GM12878 (cell line): ENCODE measurements at regions not wholly inside any gene's neighbourhood (a gene's known extent, or its start where the extent isn't known, plus 50 kb on each side); places are given as distances from the start of the nearest gene placed in this dataset.
"Not testable (repeated sequence)": the region's sequence is repeated elsewhere in the genome, so short reads cannot be mapped to it uniquely, and the experiment has no call there.

Source experiments
- ATAC-seq: fragments of 200-7000 bp; cut with Tn5 transposase; 3 replicates; pipeline ENCODE4 v1.9.1; 2020; ENCODE audit warnings: mild to moderate bottlenecking, moderate library complexity
- BruUV-seq: library from RNA; stranded (reverse); fragments of 400-500 nt; replicated peaks from 2 replicates; lab custom pipeline; 2021; lab: Mats Ljungman, UMichigan
- CTCF ChIA-PET: fragments of 300-600 bp; sonication (Branson Sonifier 250); formaldehyde crosslinking; extraction: SDS; loops from one replicate; lab custom pipeline; 2021; ENCODE audit warnings: inconsistent platforms; lab: Yijun Ruan, JAX
- POLR2A ChIA-PET: fragments of 350-600 bp; formaldehyde crosslinking; extraction: SDS; loops from one replicate; lab custom pipeline; 2021; ENCODE audit warnings: inconsistent platforms; lab: Charles Lee
- RAD21 ChIA-PET: fragments of 300-600 bp; sonication (Branson Sonifier 250); formaldehyde crosslinking; loops from one replicate; lab custom pipeline; 2023; ENCODE audit warnings: antibody characterized with exemption; ENCODE audit not compliant: unreplicated experiment; lab: Charles Lee
- SMC1A ChIA-PET: fragments of 300-600 bp; sonication (Branson Sonifier 250); formaldehyde crosslinking; loops from one replicate; lab custom pipeline; 2023; ENCODE audit not compliant: unreplicated experiment, uncharacterized antibody; lab: Charles Lee
- DNase-seq: peaks from one replicate; pipeline ENCODE4 v3.0.0-alpha.2; 2011; ENCODE audit warnings: low read depth, low spot score
- FAIRE-seq: peaks from 3 replicates; lab custom pipeline; 2011; peaks lifted over from hg19 to GRCh38; lab: Jason Lieb, UNC
- H2AFZ ChIP-seq: 2 replicates; pipeline ENCODE4 v1.6.0; 2011; ENCODE audit warnings: low read depth, low read length, control low read depth; ENCODE audit not compliant: control insufficient read depth
- H3K27ac ChIP-seq: 2 replicates; pipeline ENCODE4 v1.5.1; 2011; ENCODE audit warnings: control low read depth; ENCODE audit not compliant: control insufficient read depth, insufficient read depth
- H3K27me3 ChIP-seq, 2 experiments: replicated peaks in 1 of 2; 2 replicates each; pipeline versions ENCODE4 v1.6.0 to v1.6.1; 2011; ENCODE audit warnings: low read length in 1 of 2; ENCODE audit not compliant: control insufficient read depth in 2 of 2, insufficient read depth in 2 of 2
- H3K36me3 ChIP-seq, 2 experiments: 2 replicates each; pipeline ENCODE4 v1.5.1; 2011; ENCODE audit warnings: low read length in 1 of 2; ENCODE audit not compliant: control insufficient read depth in 2 of 2, insufficient read depth in 2 of 2
- H3K4me1 ChIP-seq: 2 replicates; pipeline ENCODE4 v1.6.1; 2011; ENCODE audit warnings: mild to moderate bottlenecking, low read length, moderate library complexity, mixed read lengths; ENCODE audit not compliant: control insufficient read depth, insufficient read depth
- H3K4me2 ChIP-seq: 2 replicates; pipeline ENCODE4 v1.6.0; 2011; ENCODE audit warnings: control low read depth; ENCODE audit not compliant: control insufficient read depth, insufficient read depth
- H3K4me3 ChIP-seq: fragments of 200-600 bp; sonication (generic); 2 replicates; pipeline ENCODE4 v1.5.1; 2016
- H3K79me2 ChIP-seq: 2 replicates; pipeline ENCODE4 v1.6.0; 2011; ENCODE audit warnings: low read length; ENCODE audit not compliant: control insufficient read depth, insufficient read depth
- H3K9ac ChIP-seq: 2 replicates; pipeline ENCODE4 v1.8.0; 2011; ENCODE audit warnings: low read length, control low read depth, mixed read lengths; ENCODE audit not compliant: control insufficient read depth, insufficient read depth
- H3K9me3 ChIP-seq: replicated peaks from 3 replicates; pipeline ENCODE4 v1.5.1; 2011; ENCODE audit warnings: mild to moderate bottlenecking, low read length; ENCODE audit not compliant: control insufficient read depth, insufficient read depth
- H4K20me1 ChIP-seq: 2 replicates; pipeline ENCODE4 v1.6.0; 2011; ENCODE audit not compliant: control insufficient read depth, insufficient read depth
- BCLAF1 ChIP-seq: fragments of 450-650 bp; IDR thresholded peaks from 2 replicates; pipeline ENCODE4 v1.6.1; 2017; ENCODE audit warnings: antibody characterized with exemption, mild to moderate bottlenecking, moderate library complexity
- CREM ChIP-seq: IDR thresholded peaks from 2 replicates; pipeline ENCODE4 v1.6.1; 2014; ENCODE audit warnings: antibody characterized with exemption, low read depth
- EED ChIP-seq: sonication (generic); IDR thresholded peaks from 2 replicates; pipeline ENCODE4 v1.6.1; 2016; ENCODE audit warnings: antibody characterized with exemption, low read depth
- ELK1 ChIP-seq: IDR thresholded peaks from 2 replicates; pipeline ENCODE4 v1.6.1; 2012; ENCODE audit warnings: low read depth, low read length, improper control_type of control experiment
- HSF1 ChIP-seq: fragments of 150-350 bp; IDR thresholded peaks from 2 replicates; pipeline ENCODE4 v1.6.1; 2014; ENCODE audit warnings: mild to moderate bottlenecking, low read depth, low read length
- IRF4 ChIP-seq: IDR thresholded peaks from 2 replicates; pipeline ENCODE4 v1.6.1; 2011; ENCODE audit warnings: low read depth, low read length
- KLF5 ChIP-seq: fragments of 450-650 bp; IDR thresholded peaks from 2 replicates; pipeline ENCODE4 v1.6.1; 2014; ENCODE audit warnings: mild to moderate bottlenecking; ENCODE audit not compliant: partially characterized antibody
- NFIC ChIP-seq: IDR thresholded peaks from 2 replicates; pipeline ENCODE4 v1.6.1; 2012; ENCODE audit warnings: low read depth, mild to moderate bottlenecking, inconsistent platforms, low read length, moderate library complexity
- RFX5 ChIP-seq: IDR thresholded peaks from 2 replicates; pipeline ENCODE4 v1.6.1; 2011; ENCODE audit warnings: low read depth, low read length, improper control_type of control experiment
- STAT1 ChIP-seq: fragments of 450-650 bp; conservative IDR thresholded peaks from 2 replicates; pipeline ENCODE4 v1.6.1; 2014; ENCODE audit warnings: antibody characterized with exemption, mild to moderate bottlenecking
- ZNF274 ChIP-seq: IDR thresholded peaks from one replicate; pipeline ENCODE4 v1.8.0; 2011; ENCODE audit not compliant: insufficient read length, insufficient read depth
- ZNF384 ChIP-seq: IDR thresholded peaks from 2 replicates; pipeline ENCODE4 v1.6.1; 2012; ENCODE audit warnings: low read depth, mild to moderate bottlenecking, low read length, improper control_type of control experiment, borderline replicate concordance
- WGBS: methylation state at CpG from one replicate; pipeline ENCODE4 v1.1.6; 2016; ENCODE audit warnings: low lambda C conversion rate; ENCODE audit not compliant: insufficient replicate concordance, insufficient coverage; ENCODE audit errors: missing lambda C conversion rate; 5-methylcytosine and 5-hydroxymethylcytosine counted together
- in situ Hi-C: fragments of 300-500 bp; cut with MboI; formaldehyde crosslinking; loops from 9 replicates; pipeline ENCODE4 v1.14.3; 2018; ENCODE audit warnings: mixed read lengths
- intact Hi-C: fragments of 100-400 bp; cut with micrococcal nuclease; formaldehyde crosslinking; loops from one replicate; pipeline ENCODE4 v1.14.2; 2022; ENCODE audit not compliant: unreplicated experiment

- ChIA-PET RAD21 (interaction anchor here (1.0 kb wide), 1 partner anchor 56 kb away, joined by 3 read pairs; no protein-coding TSS in a partner anchor), POLR2A (interaction anchor here (1.5 kb wide), 1 partner anchor 45 kb away, joined by 3 read pairs; no protein-coding TSS in a partner anchor), SMC1A (interaction anchor here (1.4 to 2.6 kb wide), 3 partner anchors 9 to 16 kb away, joined by 7 to 9 read pairs (median 8); no protein-coding TSS in a partner anchor), CTCF (interaction anchor here (0.7 to 2.2 kb wide), 4 partner anchors 10 to 33 kb away, joined by 3 to 7 read pairs (median 4); no protein-coding TSS in a partner anchor)
- H3K36me3 ChIP-seq, DNase-seq, H3K79me2 ChIP-seq, H3K27me3 ChIP-seq, intact Hi-C loops, FAIRE-seq, H3K9ac ChIP-seq, H4K20me1 ChIP-seq, H3K4me3 ChIP-seq, H3K9me3 ChIP-seq, BruUV-seq, in situ Hi-C loops, ATAC-seq, H3K4me2 ChIP-seq: not testable (repeated sequence)
- H3K27ac ChIP-seq = peak overlapping the region; percentile 81; the same call in 1 of the 2 replicates
- peak overlapping the region; percentile 83 for H2AFZ ChIP-seq
- WGBS = 67% methylated on average over 3 of the region's 3 CpGs
- H3K4me1 ChIP-seq = peaks cover 31% of the 10 kb centered on the region
Measured at GRCh38 chr12:58426437-58426836, 485.1 kb downstream of the ATP23 start.

GRCh38 chr12:58433959-58434358 lies 486.3 kb downstream of the LRIG3 start:
- ATAC-seq = no peak
- POLR2A ChIA-PET = no interaction called here
- BruUV-seq = no TSS peak
- SMC1A ChIA-PET = interaction anchor here (2.6 kb wide), 1 partner anchor 9 kb away, joined by 8 read pairs; no protein-coding TSS in a partner anchor
- Histone ChIP-seq H3K4me3 (no peak overlapping the region), H3K36me3 (no peaks in the 10 kb centered on the region), H3K4me2 (no peak overlapping the region), H3K9ac (no peak overlapping the region), H3K4me1 (no peaks in the 10 kb centered on the region), H4K20me1 (no peaks in the 10 kb centered on the region), H2AFZ (no peak overlapping the region), H3K79me2 (no peaks in the 10 kb centered on the region), H3K9me3 (no peaks in the 10 kb centered on the region), H3K27ac (no peak overlapping the region), H3K27me3 (no peaks in the 10 kb centered on the region)
- FAIRE-seq = no peak
- no peak for DNase-seq
- 85% methylated on average over 1 of the region's 1 CpG for WGBS
- in situ Hi-C loops = no loop called here
- intact Hi-C loops = no loop called here
- CTCF ChIA-PET = interaction anchor here (1.9 to 2.1 kb wide), 2 partner anchors 10 to 13 kb away, joined by 4 to 6 read pairs; no protein-coding TSS in a partner anchor
- RAD21 ChIA-PET = no interaction called here
- TF ChIP-seq CREM (no peak), ZNF384 (no peak), ELK1 (no peak), KLF5 (no peak), IRF4 (no peak), EED (no peak), HSF1 (no peak), BCLAF1 (no peak), NFIC (no peak), RFX5 (no peak), ZNF274 (no peak), STAT1 (no peak)
